C4-2B (cell line): ENCODE measurements at regions not wholly inside any gene's neighbourhood (a gene's known extent, or its start where the extent isn't known, plus 50 kb on each side); places are given as distances from the start of the nearest gene placed in this dataset.

ENCODE experiments used
- H3K27ac ChIP-seq: fragments of 450-650 bp; 2 replicates; pipeline ENCODE4 v1.5.1; 2017
- CTCF ChIP-seq: fragments of 450-650 bp; conservative IDR thresholded peaks from 2 replicates; pipeline ENCODE4 v1.5.1; 2017; ENCODE audit warnings: mild to moderate bottlenecking
- ZFX ChIP-seq: fragments of 450-650 bp; IDR thresholded peaks from 2 replicates; pipeline ENCODE4 v1.6.1; 2017

GRCh38 chr11:91247009-91247735 lies 977.4 kb upstream of the FAT3 start:
- no peak overlapping the region for H3K27ac ChIP-seq
- TF ChIP-seq ZFX (no peak), CTCF (no peak)

GRCh38 chr11:91244912-91245311 lies 979.7 kb upstream of the FAT3 start:
- no peak for TF ChIP-seq CTCF
- no peak for TF ChIP-seq ZFX
- H3K27ac ChIP-seq: no peak overlapping the region

- TF ChIP-seq ZFX: no peak
- H3K27ac ChIP-seq: no peak overlapping the region
These were observed 981.0 kb upstream of the FAT3 start for GRCh38 chr11:91243630-91244029.

GRCh38 chr11:91243051-91243450 lies 981.6 kb upstream of the FAT3 start:
- no peak overlapping the region for H3K27ac ChIP-seq
- TF ChIP-seq ZFX: no peak
- TF ChIP-seq CTCF: no peak

GRCh38 chr11:91241226-91241625 lies 983.4 kb upstream of the FAT3 start:
- no peak for TF ChIP-seq CTCF
- TF ChIP-seq ZFX: no peak
- H3K27ac ChIP-seq: no peak overlapping the region

- H3K27ac ChIP-seq: no peak overlapping the region
- no peak for TF ChIP-seq ZFX
- no peak for TF ChIP-seq CTCF
These were observed 985.3 kb upstream of the FAT3 start for GRCh38 chr11:91239359-91239758.

GRCh38 chr11:91231226-91231625 lies 993.4 kb upstream of the FAT3 start:
- TF ChIP-seq CTCF (no peak), ZFX (no peak)
- no peak overlapping the region for H3K27ac ChIP-seq

- TF ChIP-seq ZFX (no peak), CTCF (no peak)
- H3K27ac ChIP-seq: no peak overlapping the region
These were observed 994.0 kb upstream of the FAT3 start for GRCh38 chr11:91230647-91231046.
